SK-N-SH treated with all-trans-retinoic acid at 6 μM for 48 hours (cell line): ENCODE measurements at regions not wholly inside any gene's neighbourhood (a gene's known extent, or its start where the extent isn't known, plus 50 kb on each side); places are given as distances from the start of the nearest gene placed in this dataset.
"Not testable (repeated sequence)": the region's sequence is repeated elsewhere in the genome, so short reads cannot be mapped to it uniquely, and the experiment has no call there.

ENCODE experiments used
- ARNTL ChIP-seq: fragments of 450-650 bp; formaldehyde crosslinking; IDR thresholded peaks from 2 replicates; pipeline ENCODE4 v1.5.0; 2020; ENCODE audit warnings: low read depth, mild to moderate bottlenecking, moderate library complexity, borderline replicate concordance
- CSRNP3 ChIP-seq: fragments of 250-450 bp; sonication (Bioruptor Pico); IDR thresholded peaks from 2 replicates; pipeline ENCODE4 v1.5.1; 2021; ENCODE audit warnings: mild to moderate bottlenecking, moderate library complexity
- OSR1 ChIP-seq: fragments of 250-450 bp; sonication (Bioruptor Pico); IDR thresholded peaks from 2 replicates; pipeline ENCODE4 v1.8.0; 2022; ENCODE audit warnings: moderate library complexity, mild to moderate bottlenecking, inconsistent platforms
- PATZ1 ChIP-seq: fragments of 250-450 bp; sonication (Bioruptor Pico); IDR thresholded peaks from 2 replicates; pipeline ENCODE4 v1.8.0; 2020; ENCODE audit warnings: mild to moderate bottlenecking, moderate library complexity, borderline replicate concordance
- ZNF8 ChIP-seq: fragments of 450-650 bp; formaldehyde crosslinking; IDR thresholded peaks from 2 replicates; pipeline ENCODE4 v1.5.0; 2020; ENCODE audit warnings: mild to moderate bottlenecking, moderate library complexity

DNA sequence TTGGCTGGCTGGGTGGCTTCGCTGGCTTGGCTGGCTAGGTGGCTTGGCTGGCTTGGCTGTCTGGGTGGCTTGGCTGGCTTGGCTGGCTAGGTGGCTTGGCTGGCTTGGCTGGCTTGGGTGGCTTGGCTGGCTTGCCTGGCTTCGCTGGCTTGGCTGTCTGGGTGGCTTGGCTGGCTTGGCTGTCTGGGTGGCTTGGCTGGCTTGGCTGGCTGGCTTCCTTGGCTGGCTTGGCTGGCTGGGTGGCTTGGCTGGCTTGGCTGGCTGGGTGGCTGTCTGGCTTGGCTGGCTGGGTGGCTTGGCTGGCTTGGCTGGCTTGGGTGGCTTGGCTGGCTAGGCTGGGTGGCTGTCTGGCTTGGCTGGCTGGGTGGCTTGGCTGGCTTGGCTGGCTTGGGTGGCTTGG lies 245.7 kb upstream of the POTEB2 start:
- not testable (repeated sequence) for TF ChIP-seq PATZ1 (CRISPR knock-in tag); CSRNP3 (CRISPR knock-in tag); ZNF8 (CRISPR knock-in tag); OSR1 (CRISPR knock-in tag); ARNTL
